ENCODE measurements at regions not wholly inside any gene's neighbourhood (a gene's known extent, or its start where the extent isn't known, plus 50 kb on each side); places are given as distances from the start of the nearest gene placed in this dataset.

- TF ChIP-seq, protein P1, sequence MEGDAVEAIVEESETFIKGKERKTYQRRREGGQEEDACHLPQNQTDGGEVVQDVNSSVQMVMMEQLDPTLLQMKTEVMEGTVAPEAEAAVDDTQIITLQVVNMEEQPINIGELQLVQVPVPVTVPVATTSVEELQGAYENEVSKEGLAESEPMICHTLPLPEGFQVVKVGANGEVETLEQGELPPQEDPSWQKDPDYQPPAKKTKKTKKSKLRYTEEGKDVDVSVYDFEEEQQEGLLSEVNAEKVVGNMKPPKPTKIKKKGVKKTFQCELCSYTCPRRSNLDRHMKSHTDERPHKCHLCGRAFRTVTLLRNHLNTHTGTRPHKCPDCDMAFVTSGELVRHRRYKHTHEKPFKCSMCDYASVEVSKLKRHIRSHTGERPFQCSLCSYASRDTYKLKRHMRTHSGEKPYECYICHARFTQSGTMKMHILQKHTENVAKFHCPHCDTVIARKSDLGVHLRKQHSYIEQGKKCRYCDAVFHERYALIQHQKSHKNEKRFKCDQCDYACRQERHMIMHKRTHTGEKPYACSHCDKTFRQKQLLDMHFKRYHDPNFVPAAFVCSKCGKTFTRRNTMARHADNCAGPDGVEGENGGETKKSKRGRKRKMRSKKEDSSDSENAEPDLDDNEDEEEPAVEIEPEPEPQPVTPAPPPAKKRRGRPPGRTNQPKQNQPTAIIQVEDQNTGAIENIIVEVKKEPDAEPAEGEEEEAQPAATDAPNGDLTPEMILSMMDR (IDR thresholded peaks at IDR 0.05), result no peak
- TF ChIP-seq EZH2 (IDR thresholded peaks at IDR 0.05; ENCODE audit: borderline replicate concordance, insufficient read depth, low read depth, low read length, poor library complexity, severe bottlenecking), result no peak
Measured at GRCh38 chrX:13115146-13115855, 70.9 kb upstream of the FAM9C start.

Data from B cell (primary cell).